ENCODE measurements at regions not wholly inside any gene's neighbourhood (a gene's known extent, or its start where the extent isn't known, plus 50 kb on each side); places are given as distances from the start of the nearest gene placed in this dataset.

GRCh38 chr21:41648591-41649031 is 118.2 kb downstream of the RIPK4 start:
- H3K9me3 ChIP-seq = no peaks in the 10 kb centered on the region
- peak overlapping the region; percentile 69 to 92 (median 81) for H3K27ac ChIP-seq
- 58 to 63% methylated on average over 9 of the region's 9 CpGs for WGBS, 2 donors
- H3K4me3 ChIP-seq (replicated peaks in 1 of 3) = no peak overlapping the region
- H3K4me1 ChIP-seq = peaks cover 21 to 34% of the 10 kb centered on the region in 2 donors
- TF ChIP-seq CTCF (IDR thresholded peaks at IDR 0.05) (no peak), POLR2A (IDR thresholded peaks at IDR 0.05) (no peak)
- no peaks in the 10 kb centered on the region for H3K36me3 ChIP-seq
- intact Hi-C loops (cut with DNase I) = no loop called here
- H3K27me3 ChIP-seq = no peaks in the 10 kb centered on the region
- DNase-seq = no peak

- Histone ChIP-seq H3K4me1 (peaks cover 25 to 34% of the 10 kb centered on the region in 2 donors), H3K27me3 (no peaks in the 10 kb centered on the region), H3K4me3 (replicated peaks in 1 of 3) (no peak overlapping the region), H3K9me3 (no peaks in the 10 kb centered on the region), H3K36me3 (no peaks in the 10 kb centered on the region), H3K27ac (peak overlapping the region; percentile 69 to 92 (median 81))
- WGBS, 2 donors = 52% methylated on average over 9 of the region's 9 CpGs
- peak; percentile 69 to 75 for DNase-seq
- intact Hi-C loops (cut with DNase I) = no loop called here
- TF ChIP-seq CTCF (IDR thresholded peaks at IDR 0.05) = no peak
- TF ChIP-seq POLR2A (IDR thresholded peaks at IDR 0.05) = peak in 1 of 2 donors; percentile 35
These were observed 118.9 kb downstream of the RIPK4 start for GRCh38 chr21:41647806-41648561.

- Histone ChIP-seq H3K27me3 (no peaks in the 10 kb centered on the region), H3K4me3 (replicated peaks in 1 of 3) (no peak overlapping the region), H3K4me1 (peaks cover 13 to 31% of the 10 kb centered on the region in 2 donors), H3K36me3 (no peaks in the 10 kb centered on the region), H3K27ac (peak overlapping the region in 2 of 3 donors; percentile 62 to 67), H3K9me3 (no peaks in the 10 kb centered on the region)
- WGBS, 2 donors = 72 to 75% methylated on average over 10 of the region's 10 CpGs
- DNase-seq = no peak
- no peak for TF ChIP-seq CTCF (IDR thresholded peaks at IDR 0.05)
- TF ChIP-seq POLR2A (IDR thresholded peaks at IDR 0.05) = no peak
- intact Hi-C loops (cut with DNase I) = no loop called here
These were observed 123.4 kb downstream of the RIPK4 start for GRCh38 chr21:41643246-41643966.

- H3K4me3 ChIP-seq (replicated peaks in 1 of 3) = no peak overlapping the region
- no peaks in the 10 kb centered on the region for H3K9me3 ChIP-seq
- H3K27ac ChIP-seq = peak overlapping the region in 2 of 3 donors; percentile 62 to 67
- 61% methylated on average over 16 of the region's 16 CpGs for WGBS, 2 donors
- TF ChIP-seq POLR2A (IDR thresholded peaks at IDR 0.05) = no peak
- DNase-seq = peak in 1 of 2 donors; percentile 23
- H3K36me3 ChIP-seq = no peaks in the 10 kb centered on the region
- H3K4me1 ChIP-seq = peaks cover 11 to 35% of the 10 kb centered on the region in 2 donors
- H3K27me3 ChIP-seq = no peaks in the 10 kb centered on the region
- intact Hi-C loops (cut with DNase I) = no loop called here
These were observed 124.8 kb downstream of the RIPK4 start for GRCh38 chr21:41641821-41642701.

- no peaks in the 10 kb centered on the region for H3K9me3 ChIP-seq
- H3K27ac ChIP-seq = peak overlapping the region in 2 of 3 donors; percentile 41 to 46
- no peak overlapping the region for H3K4me3 ChIP-seq (replicated peaks in 1 of 3)
- intact Hi-C loops (cut with DNase I) = no loop called here
- DNase-seq = no peak
- H3K36me3 ChIP-seq = no peaks in the 10 kb centered on the region
- WGBS, 2 donors = 57 to 60% methylated on average over 3 of the region's 3 CpGs
- H3K4me1 ChIP-seq = peaks cover 17 to 41% of the 10 kb centered on the region in 2 donors
- no peak for TF ChIP-seq CTCF (IDR thresholded peaks at IDR 0.05)
- no peak for TF ChIP-seq POLR2A (IDR thresholded peaks at IDR 0.05)
- H3K27me3 ChIP-seq = no peaks in the 10 kb centered on the region
These were observed 125.4 kb downstream of the RIPK4 start for GRCh38 chr21:41641510-41641815.

Data from thyroid gland (tissue), 4 donors.